HepG2 (cell line): ENCODE measurements at regions not wholly inside any gene's neighbourhood (a gene's known extent, or its start where the extent isn't known, plus 50 kb on each side); places are given as distances from the start of the nearest gene placed in this dataset.

ENCODE experiments used
- ATAC-seq: fragments of 200-7000 bp; cut with Tn5 transposase; 3 replicates; pipeline ENCODE4 v1.9.1; 2020; ENCODE audit warnings: mild to moderate bottlenecking, moderate library complexity
- BruUV-seq: library from RNA; stranded (reverse); fragments of 400-500 nt; replicated peaks from 2 replicates; lab custom pipeline; 2021; lab: Mats Ljungman, UMichigan
- CTCF ChIA-PET: fragments of 300-600 bp; formaldehyde crosslinking; extraction: SDS; loops from one replicate; lab custom pipeline; 2021; ENCODE audit warnings: low total read pairs, inconsistent platforms, low intra/inter-chr PET ratio; lab: Yijun Ruan, JAX
- POLR2A ChIA-PET: fragments of 350-600 bp; sonication (Branson Sonifier 250); formaldehyde crosslinking; loops from one replicate; lab custom pipeline; 2020; ENCODE audit warnings: antibody characterized with exemption, inconsistent platforms; lab: Yijun Ruan, JAX
- DNase-seq: peaks from one replicate; pipeline ENCODE4 v3.0.0-alpha.2; 2015; ENCODE audit warnings: low spot score
- FAIRE-seq: peaks from 3 replicates; lab custom pipeline; 2011; peaks lifted over from hg19 to GRCh38; lab: Jason Lieb, UNC
- H2AFZ ChIP-seq: one replicate; pipeline ENCODE4 v1.6.1; 2011; ENCODE audit warnings: low read length, inconsistent platforms
- H3K27ac ChIP-seq: fragments of 300-600 bp; 3 replicates; pipeline ENCODE4 v1.8.0; 2011; ENCODE audit warnings: mixed run types, mild to moderate bottlenecking, mixed read lengths, low read length, inconsistent platforms; ENCODE audit not compliant: insufficient read depth; ENCODE audit errors: extremely low read length
- H3K27me3 ChIP-seq, 2 experiments: fragments of 200-600 bp in 1 of 2; 2 replicates in 1 of 2; 3 replicates in 1 of 2; pipeline versions ENCODE4 v1.6.0 to v1.8.0; 2011; ENCODE audit warnings: low read length in 2 of 2, mild to moderate bottlenecking in 2 of 2, moderate library complexity in 2 of 2, inconsistent platforms in 1 of 2; ENCODE audit not compliant: insufficient read depth in 2 of 2, control insufficient read depth in 1 of 2
- H3K36me3 ChIP-seq, 2 experiments: fragments of 200-600 bp in 1 of 2; replicated peaks in 1 of 2; 2 replicates in 1 of 2; 3 replicates in 1 of 2; pipeline versions ENCODE4 v1.5.1 to v1.8.0; 2011; ENCODE audit warnings: low read length in 2 of 2, inconsistent platforms in 1 of 2; ENCODE audit not compliant: insufficient read depth in 2 of 2, control insufficient read depth in 1 of 2
- H3K4me1 ChIP-seq: 2 replicates; pipeline ENCODE4 v1.5.1; 2012; ENCODE audit warnings: low read length, inconsistent platforms; ENCODE audit not compliant: insufficient read depth
- H3K4me2 ChIP-seq: 2 replicates; pipeline ENCODE4 v1.6.0; 2011; ENCODE audit warnings: low read depth, low read length, inconsistent platforms
- H3K4me3 ChIP-seq, 3 experiments: fragments of 200-600 bp in 1 of 3; sonication (generic), shearing (Covaris generic) in 1 of 3; replicated peaks in 1 of 3; 2 replicates each; pipeline ENCODE4 v1.5.1; 2011 to 2016; ENCODE audit warnings: low read length in 3 of 3, inconsistent platforms in 2 of 3, low read depth in 2 of 3, mild to moderate bottlenecking in 2 of 3, control low read depth in 1 of 3, mixed read lengths in 1 of 3; ENCODE audit not compliant: insufficient read depth in 1 of 3
- H3K79me2 ChIP-seq: one replicate; pipeline ENCODE4 v1.6.1; 2011; ENCODE audit warnings: low read length, inconsistent platforms; ENCODE audit not compliant: insufficient read depth
- H3K9ac ChIP-seq: 2 replicates; pipeline ENCODE4 v1.6.0; 2011; ENCODE audit warnings: mild to moderate bottlenecking, low read depth, low read length, inconsistent platforms; ENCODE audit not compliant: insufficient read depth
- H3K9me3 ChIP-seq: 2 replicates; pipeline ENCODE4 v1.5.1; 2012; ENCODE audit warnings: mild to moderate bottlenecking, low read length
- H4K20me1 ChIP-seq: 2 replicates; pipeline ENCODE4 v1.6.0; 2011; ENCODE audit warnings: inconsistent platforms, mild to moderate bottlenecking, low read length, moderate library complexity; ENCODE audit not compliant: insufficient read depth
- BHLHE40 ChIP-seq: IDR thresholded peaks from 2 replicates; pipeline ENCODE4 v1.6.1; 2011; ENCODE audit warnings: low read length, improper control_type of control experiment
- CCDC6 ChIP-seq: sonication (generic); formaldehyde crosslinking; IDR thresholded peaks from 2 replicates; pipeline ENCODE4 v1.8.1; 2022; ENCODE audit warnings: mild to moderate bottlenecking, missing genetic modification reagents, moderate library complexity
- HMGXB3 ChIP-seq: sonication (generic); formaldehyde crosslinking; IDR thresholded peaks from 2 replicates; pipeline ENCODE4 v1.4.0; 2020; ENCODE audit warnings: missing genetic modification reagents, borderline replicate concordance
- HNRNPH1 ChIP-seq: fragments of 200-400 bp; formaldehyde crosslinking; optimal IDR thresholded peaks from 2 replicates; pipeline ENCODE3; 2017; ENCODE audit warnings: mild to moderate bottlenecking, low read depth, low read length
- JARID2 ChIP-seq: sonication (generic); formaldehyde crosslinking; IDR thresholded peaks from 2 replicates; pipeline ENCODE4 v1.8.1; 2023; ENCODE audit warnings: missing genetic modification reagents, inconsistent platforms; ENCODE audit not compliant: insufficient replicate concordance
- KAT2B ChIP-seq: fragments of 150-350 bp; IDR thresholded peaks from 2 replicates; pipeline ENCODE4 v1.6.1; 2014; ENCODE audit warnings: low read depth, low read length, borderline replicate concordance
- MEF2D ChIP-seq: sonication (generic); formaldehyde crosslinking; IDR thresholded peaks from 2 replicates; pipeline ENCODE4 v1.5.1; 2020; ENCODE audit warnings: mild to moderate bottlenecking, missing genetic modification reagents
- NRL ChIP-seq: sonication (generic); formaldehyde crosslinking; IDR thresholded peaks from 2 replicates; pipeline ENCODE4 v1.5.0; 2020; ENCODE audit warnings: missing genetic modification reagents, mild to moderate bottlenecking, moderate library complexity, borderline replicate concordance
- RARA ChIP-seq: IDR thresholded peaks from 2 replicates; pipeline ENCODE4 v1.6.1; 2016; ENCODE audit warnings: missing genetic modification reagents, missing compliant biosample characterization
- ZNF260 ChIP-seq: sonication (generic); formaldehyde crosslinking; IDR thresholded peaks from 2 replicates; pipeline ENCODE4 v1.4.0; 2020; ENCODE audit warnings: missing genetic modification reagents, low read depth, mild to moderate bottlenecking, borderline replicate concordance
- WGBS: methylation state at CpG from one replicate; pipeline ENCODE4 v1.1.6; 2017; ENCODE audit warnings: low lambda C conversion rate; 5-methylcytosine and 5-hydroxymethylcytosine counted together
- in situ Hi-C: cut with HindIII; loops from 2 replicates; pipeline ENCODE4 v1.10.0; 2017; ENCODE audit warnings: low pct_unique_long_range_greater_than_20kb; ENCODE audit not compliant: extremely low pct_ligation_motif_present
- intact Hi-C: fragments of 100-400 bp; cut with micrococcal nuclease; formaldehyde crosslinking; loops from one replicate; pipeline ENCODE4 v1.10.0; 2022; ENCODE audit not compliant: unreplicated experiment
- TF ChIP-seq, protein P1 (sequence below): sonication (generic); formaldehyde crosslinking; IDR thresholded peaks from 2 replicates; pipeline ENCODE4 v1.4.0; 2020; ENCODE audit warnings: low read depth, missing genetic modification reagents
- TF ChIP-seq, protein P2 (sequence below): sonication (generic); formaldehyde crosslinking; IDR thresholded peaks from 2 replicates; pipeline ENCODE4 v1.8.1; 2023; ENCODE audit warnings: mild to moderate bottlenecking, inconsistent platforms, moderate library complexity, missing genetic modification reagents, borderline replicate concordance
- TF ChIP-seq, protein P3 (sequence below): sonication (generic); formaldehyde crosslinking; IDR thresholded peaks from 2 replicates; pipeline ENCODE4 v1.4.0; 2020; ENCODE audit warnings: low read depth, mild to moderate bottlenecking, missing genetic modification reagents
- TF ChIP-seq, protein P4 (sequence below): sonication (generic); formaldehyde crosslinking; IDR thresholded peaks from 2 replicates; pipeline ENCODE4 v1.4.0; 2020; ENCODE audit warnings: missing genetic modification reagents, low read depth, mild to moderate bottlenecking, borderline replicate concordance

DNA sequence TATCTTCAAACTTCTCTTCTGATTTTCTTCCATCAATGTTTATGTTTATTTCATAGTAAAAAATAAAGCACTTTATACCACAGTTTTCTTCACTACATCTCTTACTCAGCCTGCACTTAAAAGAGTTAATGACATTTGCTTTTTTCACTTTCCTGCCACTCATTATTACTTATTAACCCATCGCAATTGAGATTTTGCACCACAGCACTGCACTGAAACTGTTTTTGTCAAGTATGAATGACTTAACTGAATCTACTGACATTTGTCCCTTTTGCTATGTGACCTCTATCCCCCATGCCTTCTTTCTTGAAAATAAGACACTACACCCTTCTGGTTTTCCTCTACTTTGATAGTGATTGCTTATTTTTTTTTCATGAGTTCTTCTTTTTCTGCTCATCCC, 739.7 kb upstream of the DPPA4 start:
- no peak overlapping the region for H3K4me3 ChIP-seq
- 0% methylated on average over 1 of the region's 1 CpG for WGBS
- H3K36me3 ChIP-seq = no peaks in the 10 kb centered on the region
- FAIRE-seq (no peak), DNase-seq (no peak), ATAC-seq (no peak)
- no peak overlapping the region for H3K4me2 ChIP-seq
- H3K4me1 ChIP-seq = no peaks in the 10 kb centered on the region
- H4K20me1 ChIP-seq = no peaks in the 10 kb centered on the region
- H2AFZ ChIP-seq = no peak overlapping the region
- no peaks in the 10 kb centered on the region for H3K79me2 ChIP-seq
- H3K9me3 ChIP-seq = peaks cover 20% of the 10 kb centered on the region
- intact Hi-C loops (no loop called here), in situ Hi-C loops (no loop called here)
- H3K9ac ChIP-seq = no peak overlapping the region
- H3K27ac ChIP-seq = no peak overlapping the region
- no peaks in the 10 kb centered on the region for H3K27me3 ChIP-seq
- CTCF ChIA-PET = no interaction called here
- POLR2A ChIA-PET = no interaction called here
- no TSS peak for BruUV-seq
- TF ChIP-seq ZNF260 (CRISPR knock-in tag) (no peak), HNRNPH1 (no peak), KAT2B (no peak), BHLHE40 (no peak), JARID2 (CRISPR knock-in tag) (no peak), CCDC6 (no peak), MEF2D (CRISPR knock-in tag) (no peak), RARA (CRISPR knock-in tag) (no peak), HMGXB3 (CRISPR knock-in tag) (no peak), NRL (CRISPR knock-in tag) (no peak)
- TF ChIP-seq, protein P1, sequence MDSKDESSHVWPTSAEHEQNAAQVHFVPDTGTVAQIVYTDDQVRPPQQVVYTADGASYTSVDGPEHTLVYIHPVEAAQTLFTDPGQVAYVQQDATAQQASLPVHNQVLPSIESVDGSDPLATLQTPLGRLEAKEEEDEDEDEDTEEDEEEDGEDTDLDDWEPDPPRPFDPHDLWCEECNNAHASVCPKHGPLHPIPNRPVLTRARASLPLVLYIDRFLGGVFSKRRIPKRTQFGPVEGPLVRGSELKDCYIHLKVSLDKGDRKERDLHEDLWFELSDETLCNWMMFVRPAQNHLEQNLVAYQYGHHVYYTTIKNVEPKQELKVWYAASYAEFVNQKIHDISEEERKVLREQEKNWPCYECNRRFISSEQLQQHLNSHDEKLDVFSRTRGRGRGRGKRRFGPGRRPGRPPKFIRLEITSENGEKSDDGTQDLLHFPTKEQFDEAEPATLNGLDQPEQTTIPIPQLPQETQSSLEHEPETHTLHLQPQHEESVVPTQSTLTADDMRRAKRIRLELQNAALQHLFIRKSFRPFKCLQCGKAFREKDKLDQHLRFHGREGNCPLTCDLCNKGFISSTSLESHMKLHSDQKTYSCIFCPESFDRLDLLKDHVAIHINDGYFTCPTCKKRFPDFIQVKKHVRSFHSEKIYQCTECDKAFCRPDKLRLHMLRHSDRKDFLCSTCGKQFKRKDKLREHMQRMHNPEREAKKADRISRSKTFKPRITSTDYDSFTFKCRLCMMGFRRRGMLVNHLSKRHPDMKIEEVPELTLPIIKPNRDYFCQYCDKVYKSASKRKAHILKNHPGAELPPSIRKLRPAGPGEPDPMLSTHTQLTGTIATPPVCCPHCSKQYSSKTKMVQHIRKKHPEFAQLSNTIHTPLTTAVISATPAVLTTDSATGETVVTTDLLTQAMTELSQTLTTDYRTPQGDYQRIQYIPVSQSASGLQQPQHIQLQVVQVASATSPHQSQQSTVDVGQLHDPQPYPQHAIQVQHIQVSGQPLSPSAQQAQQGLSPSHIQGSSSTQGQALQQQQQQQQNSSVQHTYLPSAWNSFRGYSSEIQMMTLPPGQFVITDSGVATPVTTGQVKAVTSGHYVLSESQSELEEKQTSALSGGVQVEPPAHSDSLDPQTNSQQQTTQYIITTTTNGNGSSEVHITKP (CRISPR knock-in tag) = no peak
- TF ChIP-seq, protein P2, sequence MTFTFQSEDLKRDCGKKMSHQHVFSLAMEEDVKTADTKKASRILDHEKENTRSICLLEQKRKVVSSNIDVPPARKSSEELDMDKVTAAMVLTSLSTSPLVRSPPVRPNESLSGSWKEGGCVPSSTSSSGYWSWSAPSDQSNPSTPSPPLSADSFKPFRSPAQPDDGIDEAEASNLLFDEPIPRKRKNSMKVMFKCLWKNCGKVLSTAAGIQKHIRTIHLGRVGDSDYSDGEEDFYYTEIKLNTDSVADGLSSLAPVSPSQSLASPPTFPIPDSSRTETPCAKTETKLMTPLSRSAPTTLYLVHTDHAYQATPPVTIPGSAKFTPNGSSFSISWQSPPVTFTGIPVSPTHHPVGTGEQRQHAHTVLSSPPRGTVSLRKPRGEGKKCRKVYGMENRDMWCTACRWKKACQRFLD (CRISPR knock-in tag) = no peak
- TF ChIP-seq, protein P3, sequence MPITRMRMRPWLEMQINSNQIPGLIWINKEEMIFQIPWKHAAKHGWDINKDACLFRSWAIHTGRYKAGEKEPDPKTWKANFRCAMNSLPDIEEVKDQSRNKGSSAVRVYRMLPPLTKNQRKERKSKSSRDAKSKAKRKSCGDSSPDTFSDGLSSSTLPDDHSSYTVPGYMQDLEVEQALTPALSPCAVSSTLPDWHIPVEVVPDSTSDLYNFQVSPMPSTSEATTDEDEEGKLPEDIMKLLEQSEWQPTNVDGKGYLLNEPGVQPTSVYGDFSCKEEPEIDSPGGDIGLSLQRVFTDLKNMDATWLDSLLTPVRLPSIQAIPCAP (CRISPR knock-in tag) = no peak
- TF ChIP-seq, protein P4, sequence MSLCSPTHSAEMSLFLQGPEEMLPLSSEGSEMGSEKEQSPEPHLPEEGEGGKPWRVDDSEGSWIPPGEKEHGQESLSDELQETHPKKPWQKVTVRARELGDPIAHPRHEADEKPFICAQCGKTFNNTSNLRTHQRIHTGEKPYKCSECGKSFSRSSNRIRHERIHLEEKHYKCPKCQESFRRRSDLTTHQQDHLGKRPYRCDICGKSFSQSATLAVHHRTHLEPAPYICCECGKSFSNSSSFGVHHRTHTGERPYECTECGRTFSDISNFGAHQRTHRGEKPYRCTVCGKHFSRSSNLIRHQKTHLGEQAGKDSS = no peak
